ENCODE measurements at regions not wholly inside any gene's neighbourhood (a gene's known extent, or its start where the extent isn't known, plus 50 kb on each side); places are given as distances from the start of the nearest gene placed in this dataset.

DNA sequence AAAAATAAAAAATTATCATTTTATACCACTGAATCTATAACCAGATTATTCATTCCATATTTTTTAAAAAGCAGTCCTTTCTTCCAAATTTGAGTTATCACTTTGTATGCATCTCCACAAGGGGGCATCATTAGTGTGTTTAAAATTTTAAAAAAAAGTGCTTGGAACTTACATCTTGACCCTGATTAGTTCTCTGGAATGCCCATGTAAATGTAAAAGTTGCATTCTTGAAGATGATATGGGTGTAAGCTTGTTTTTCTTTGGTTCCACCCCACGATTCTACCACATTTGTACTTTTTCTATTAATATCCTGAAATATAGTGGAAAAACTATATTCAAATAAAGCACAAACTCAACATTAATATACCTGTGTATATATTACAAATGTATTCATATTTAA, 144.9 kb downstream of the ELAPOR2 start:
- TF ChIP-seq, protein P1, sequence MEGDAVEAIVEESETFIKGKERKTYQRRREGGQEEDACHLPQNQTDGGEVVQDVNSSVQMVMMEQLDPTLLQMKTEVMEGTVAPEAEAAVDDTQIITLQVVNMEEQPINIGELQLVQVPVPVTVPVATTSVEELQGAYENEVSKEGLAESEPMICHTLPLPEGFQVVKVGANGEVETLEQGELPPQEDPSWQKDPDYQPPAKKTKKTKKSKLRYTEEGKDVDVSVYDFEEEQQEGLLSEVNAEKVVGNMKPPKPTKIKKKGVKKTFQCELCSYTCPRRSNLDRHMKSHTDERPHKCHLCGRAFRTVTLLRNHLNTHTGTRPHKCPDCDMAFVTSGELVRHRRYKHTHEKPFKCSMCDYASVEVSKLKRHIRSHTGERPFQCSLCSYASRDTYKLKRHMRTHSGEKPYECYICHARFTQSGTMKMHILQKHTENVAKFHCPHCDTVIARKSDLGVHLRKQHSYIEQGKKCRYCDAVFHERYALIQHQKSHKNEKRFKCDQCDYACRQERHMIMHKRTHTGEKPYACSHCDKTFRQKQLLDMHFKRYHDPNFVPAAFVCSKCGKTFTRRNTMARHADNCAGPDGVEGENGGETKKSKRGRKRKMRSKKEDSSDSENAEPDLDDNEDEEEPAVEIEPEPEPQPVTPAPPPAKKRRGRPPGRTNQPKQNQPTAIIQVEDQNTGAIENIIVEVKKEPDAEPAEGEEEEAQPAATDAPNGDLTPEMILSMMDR (IDR thresholded peaks at IDR 0.05): peak; percentile 82
- no peak for TF ChIP-seq ZFX (IDR thresholded peaks at IDR 0.05; ENCODE audit: borderline replicate concordance)
